PFSK-1 (cell line): ENCODE measurements at regions not wholly inside any gene's neighbourhood (a gene's known extent, or its start where the extent isn't known, plus 50 kb on each side); places are given as distances from the start of the nearest gene placed in this dataset.

Experiments
- FOXP2 ChIP-seq: optimal IDR thresholded peaks from 2 replicates; pipeline ENCODE3; 2011; ENCODE audit warnings: borderline replicate concordance, control low read depth, inconsistent platforms; ENCODE audit not compliant: insufficient read depth; ENCODE audit errors: extremely low read length, extremely low read depth
- POLR2AphosphoS5 ChIP-seq: IDR thresholded peaks from 2 replicates; pipeline ENCODE4 v1.6.1; 2012; ENCODE audit warnings: low read depth, mild to moderate bottlenecking, control low read depth, low read length, moderate library complexity
- REST ChIP-seq, 2 experiments: IDR thresholded peaks; 2 replicates each; pipeline versions ENCODE4 v1.6.1 to v1.8.0; 2011 to 2012; ENCODE audit warnings: low read depth in 2 of 2, low read length in 2 of 2, control low read depth in 1 of 2, inconsistent platforms in 1 of 2, mild to moderate bottlenecking in 1 of 2, moderate library complexity in 1 of 2; ENCODE audit not compliant: insufficient read depth in 1 of 2
- SIN3A ChIP-seq: IDR thresholded peaks from 2 replicates; pipeline ENCODE4 v1.6.1; 2012; ENCODE audit warnings: mild to moderate bottlenecking, low read length, moderate library complexity, borderline replicate concordance; ENCODE audit not compliant: insufficient read depth
- TAF1 ChIP-seq: IDR thresholded peaks from 2 replicates; pipeline ENCODE4 v1.6.1; 2012; ENCODE audit warnings: low read length, control low read depth, borderline replicate concordance; ENCODE audit not compliant: insufficient read depth

GRCh38 chr7:52504561-52504960 is 530.9 kb upstream of the POM121L12 start:
- no peak for TF ChIP-seq REST (IDR thresholded peaks at IDR 0.05; ENCODE audit: insufficient read depth in 1 of 2, low read depth in 2 of 2, low read length in 2 of 2)
- no peak for TF ChIP-seq TAF1
- no peak for TF ChIP-seq SIN3A
- no peak for TF ChIP-seq POLR2AphosphoS5
- TF ChIP-seq FOXP2 = no peak
